GM18499 (cell line): ENCODE measurements at regions not wholly inside any gene's neighbourhood (a gene's known extent, or its start where the extent isn't known, plus 50 kb on each side); places are given as distances from the start of the nearest gene placed in this dataset.

Experiments
- ATAC-seq: cut with Tn5 transposase; IDR thresholded peaks from one replicate; pipeline ENCODE4 v1.9.1; 2021; ENCODE audit warnings: moderate number of reproducible peaks; ENCODE audit not compliant: insufficient read depth, unreplicated experiment

DNA sequence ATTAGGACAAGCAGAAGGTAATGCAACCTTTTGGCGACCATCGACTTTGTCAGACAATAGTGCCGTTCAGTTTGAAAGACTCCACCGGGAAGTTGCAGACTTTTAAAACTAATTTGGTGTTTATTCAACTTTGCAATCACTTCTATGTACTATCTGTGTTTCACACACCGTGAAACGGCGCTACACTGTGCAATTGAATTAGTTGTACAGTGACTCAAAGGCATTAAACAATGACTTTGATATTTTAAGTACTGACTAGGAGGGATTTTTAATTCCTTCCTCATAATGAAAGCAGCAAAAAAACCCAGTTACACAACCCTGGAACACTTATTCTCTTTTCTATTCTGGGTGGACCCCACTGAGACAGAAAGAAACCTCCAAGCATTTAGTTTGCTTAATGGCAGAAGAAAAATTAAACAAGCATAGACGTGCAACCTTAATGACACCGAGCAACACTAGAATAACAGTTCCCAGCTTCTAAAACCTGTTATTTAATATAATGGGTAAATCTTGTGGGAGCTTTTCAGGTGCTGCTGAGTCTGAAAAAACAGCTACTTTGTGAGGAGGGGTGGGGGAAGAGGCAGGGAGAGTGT, 176.8 kb downstream of the LMO4 start:
- ATAC-seq = no peak

DNA sequence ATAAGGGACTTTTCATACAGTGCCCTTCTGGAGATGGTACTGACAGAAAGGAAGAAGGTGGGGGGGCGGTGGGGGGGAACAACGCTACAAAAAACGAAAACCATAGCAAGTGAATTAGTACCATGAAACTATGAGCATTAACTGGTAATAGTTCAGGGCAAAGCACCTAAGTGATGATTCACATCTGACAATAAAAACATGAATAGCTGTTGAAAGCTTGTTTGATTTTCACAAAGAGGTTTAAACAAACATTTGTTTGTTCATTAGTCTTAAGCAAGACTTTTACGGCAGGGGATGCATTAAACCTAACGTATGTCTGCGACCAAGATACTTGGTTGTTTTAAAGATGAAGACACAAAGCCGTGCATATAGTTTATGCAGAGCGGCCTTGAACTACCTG, 177.5 kb downstream of the LMO4 start:
- ATAC-seq = no peak

DNA sequence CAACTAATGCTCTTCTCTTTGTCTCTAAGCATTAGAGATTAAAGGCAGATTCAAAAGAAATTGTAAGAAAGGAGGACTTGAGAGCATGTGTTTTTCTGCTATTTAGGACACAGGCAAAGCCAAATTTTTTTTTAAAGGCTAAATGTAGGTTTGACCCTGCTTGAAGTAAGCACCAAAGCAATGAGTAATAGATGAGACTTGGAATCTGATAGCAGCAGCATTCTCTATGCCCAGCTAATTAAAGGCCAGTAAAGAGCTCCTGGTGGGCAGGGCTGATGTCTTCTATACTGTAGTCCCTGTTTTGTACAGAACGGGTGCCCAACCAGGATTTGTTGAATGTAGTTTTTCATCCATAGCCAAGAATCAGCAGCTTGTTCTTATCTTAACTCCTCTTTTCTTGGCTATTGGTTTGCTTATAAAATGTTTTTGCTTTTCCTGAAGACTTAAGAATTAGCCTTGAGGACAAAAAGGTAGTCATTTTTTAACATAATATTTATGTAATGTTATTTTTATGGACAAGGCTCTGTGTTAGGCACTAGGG, 179.6 kb downstream of the LMO4 start:
- no peak for ATAC-seq

DNA sequence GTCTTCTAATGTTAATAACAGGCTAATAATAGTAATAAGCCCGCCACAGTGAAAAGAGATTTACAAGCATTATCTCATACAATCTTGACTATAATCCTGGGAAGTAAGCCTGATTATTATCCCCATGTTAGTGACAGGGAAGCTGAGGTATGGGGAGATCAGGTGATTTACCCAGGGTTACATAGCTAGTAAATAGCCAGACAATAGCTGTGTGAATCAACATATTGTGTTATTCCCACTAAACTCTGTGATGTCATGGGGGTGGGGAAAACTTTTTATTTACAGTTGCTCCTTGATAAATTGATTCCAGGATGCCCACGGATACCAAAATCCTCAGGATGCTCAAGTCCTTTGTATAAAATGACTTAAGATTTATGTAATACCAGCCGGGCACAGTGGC, 181.9 kb downstream of the LMO4 start:
- ATAC-seq = no peak

DNA sequence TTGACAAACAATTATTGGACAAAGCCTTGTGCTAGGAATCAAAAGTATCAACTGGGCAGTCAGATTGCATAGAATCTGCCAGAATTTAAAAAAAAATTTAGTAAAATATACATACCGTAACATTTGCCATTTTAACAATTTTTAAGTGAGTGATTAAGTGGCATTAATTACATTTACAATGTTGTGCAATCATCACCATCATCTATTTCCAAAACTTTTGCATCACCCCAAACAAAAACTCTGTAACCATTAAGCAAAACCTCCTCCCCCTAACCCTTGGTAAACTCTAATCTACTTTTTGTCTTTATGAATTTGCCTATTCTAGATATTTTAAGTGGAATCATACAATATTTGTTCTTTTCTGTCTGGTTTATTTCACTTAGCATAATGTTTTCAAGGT, 182.8 kb downstream of the LMO4 start:
- no peak for ATAC-seq

DNA sequence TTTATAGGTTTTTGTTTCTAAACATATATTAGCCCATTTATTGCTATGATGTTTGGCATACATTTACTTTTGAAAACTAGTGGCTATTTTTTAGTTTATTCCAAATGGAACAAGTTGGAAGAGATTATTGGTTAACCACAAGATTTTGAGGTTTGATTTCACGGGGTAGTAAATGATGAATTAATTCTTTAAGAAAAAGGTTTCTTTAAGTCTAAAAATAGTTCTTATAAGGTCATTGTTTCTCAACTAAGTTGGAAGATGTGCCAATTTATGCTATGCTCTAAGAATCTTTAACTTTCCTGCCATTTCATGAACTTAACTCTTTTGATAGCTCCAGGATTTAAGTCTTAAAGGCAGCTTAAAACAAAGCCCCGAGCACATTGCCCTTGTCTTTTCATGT, 183.8 kb downstream of the LMO4 start:
- ATAC-seq = no peak

DNA sequence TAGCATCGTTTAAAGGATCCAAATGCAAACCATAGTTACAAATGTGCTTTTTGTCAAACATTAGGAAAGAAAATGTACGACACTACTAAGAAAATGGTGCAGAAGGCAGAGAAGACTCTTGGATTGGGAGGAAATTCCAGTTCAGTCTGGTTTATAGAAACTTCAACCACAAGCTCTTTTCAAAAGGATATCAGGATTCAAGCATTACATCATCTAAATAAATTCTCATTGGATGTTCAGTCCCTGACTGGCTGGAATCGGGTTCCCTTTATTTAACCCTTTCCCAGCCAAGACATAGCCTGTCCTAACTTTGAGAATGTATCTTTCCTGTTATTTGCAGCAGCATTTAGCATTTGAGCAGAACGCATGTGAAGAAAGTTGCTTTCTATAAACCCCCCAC, 184.6 kb downstream of the LMO4 start:
- no peak for ATAC-seq

DNA sequence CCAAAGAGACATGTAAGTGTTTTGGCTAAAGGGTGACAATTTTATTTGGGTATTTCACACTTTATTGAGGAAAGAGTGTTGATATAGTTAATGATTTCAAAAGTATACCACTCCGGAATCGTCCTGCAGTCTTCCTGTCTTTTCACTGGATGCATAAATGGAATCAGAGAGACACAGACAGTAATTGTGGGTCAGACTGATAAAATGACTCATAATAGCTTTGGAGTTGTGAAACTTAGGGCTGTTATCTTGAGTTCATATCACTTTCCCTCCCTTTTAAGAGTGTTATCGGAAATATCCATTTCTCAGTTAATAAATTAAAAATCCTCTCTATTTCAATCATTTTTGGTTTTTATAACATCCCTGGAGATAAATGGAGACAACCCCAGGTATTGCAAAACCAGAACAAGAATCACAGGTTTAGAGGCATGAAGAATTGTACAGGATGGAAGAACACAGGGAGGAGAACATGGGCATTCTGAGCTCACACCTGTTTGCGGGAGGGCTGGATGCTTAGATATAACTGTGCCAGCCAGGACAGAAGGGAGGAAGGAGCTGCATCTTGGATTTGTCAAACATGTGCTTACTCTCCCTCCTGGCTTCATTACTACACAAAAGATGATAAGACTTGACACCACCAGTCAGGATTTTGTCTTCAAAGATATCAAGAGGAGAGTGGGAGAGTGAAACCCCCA, 185.4 kb downstream of the LMO4 start:
- no peak for ATAC-seq

DNA sequence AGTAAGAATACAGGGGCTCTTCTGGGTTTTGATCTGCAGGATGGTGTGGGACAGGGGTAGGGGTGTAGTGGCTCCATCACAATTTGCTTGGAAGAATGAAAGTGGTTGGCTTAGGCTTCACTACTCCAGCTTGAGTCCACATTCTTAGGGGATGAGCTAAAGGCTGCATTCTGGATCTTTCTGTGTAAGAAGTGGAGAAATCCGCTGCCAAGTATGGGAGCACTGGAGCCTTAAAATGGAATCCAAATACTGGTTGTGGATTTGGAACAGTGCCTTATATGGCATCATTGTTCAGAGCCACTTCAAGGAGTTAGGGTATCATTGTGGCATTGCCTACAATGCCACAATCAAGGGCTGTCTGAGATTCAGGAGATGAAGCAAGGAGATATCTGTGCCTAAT, 187.1 kb downstream of the LMO4 start:
- no peak for ATAC-seq

DNA sequence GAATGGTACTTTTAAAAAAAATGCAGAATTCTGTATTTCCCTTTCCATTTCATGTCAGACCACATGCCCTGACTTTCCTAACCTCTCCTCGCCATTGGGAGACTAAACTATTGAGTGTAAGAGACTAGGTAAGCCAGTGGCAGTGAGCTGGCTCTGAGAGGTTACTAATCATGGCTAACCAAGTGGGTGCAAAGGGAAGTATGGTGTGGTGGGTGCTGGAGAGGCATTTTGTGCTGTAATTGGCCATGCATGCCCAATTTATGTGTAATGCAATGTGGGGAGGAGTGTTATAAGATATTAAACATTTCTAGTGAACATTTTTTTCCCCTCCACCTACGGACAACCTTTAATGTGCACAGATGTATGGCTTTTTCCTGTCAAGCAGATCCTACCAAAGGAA, 190.1 kb downstream of the LMO4 start:
- ATAC-seq = no peak

DNA sequence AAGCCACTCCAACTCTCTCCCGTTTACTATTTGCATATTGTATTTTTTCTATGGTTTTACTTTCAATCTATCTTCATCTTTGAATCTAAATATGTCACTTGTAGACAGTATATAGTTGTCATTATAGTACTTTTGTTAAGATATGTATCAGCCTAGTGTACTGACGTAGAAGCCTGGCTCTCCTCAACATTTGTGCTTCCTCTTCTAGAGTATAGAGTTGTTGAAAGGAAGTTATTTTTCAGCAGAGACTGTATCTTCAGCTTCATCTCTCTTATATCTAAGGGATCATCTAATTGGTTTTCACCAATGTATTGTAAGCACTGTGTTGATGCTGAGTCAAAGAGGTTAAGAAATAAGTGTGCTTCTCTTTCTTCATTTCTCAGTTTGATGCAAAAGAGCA, 192.8 kb downstream of the LMO4 start:
- no peak for ATAC-seq

DNA sequence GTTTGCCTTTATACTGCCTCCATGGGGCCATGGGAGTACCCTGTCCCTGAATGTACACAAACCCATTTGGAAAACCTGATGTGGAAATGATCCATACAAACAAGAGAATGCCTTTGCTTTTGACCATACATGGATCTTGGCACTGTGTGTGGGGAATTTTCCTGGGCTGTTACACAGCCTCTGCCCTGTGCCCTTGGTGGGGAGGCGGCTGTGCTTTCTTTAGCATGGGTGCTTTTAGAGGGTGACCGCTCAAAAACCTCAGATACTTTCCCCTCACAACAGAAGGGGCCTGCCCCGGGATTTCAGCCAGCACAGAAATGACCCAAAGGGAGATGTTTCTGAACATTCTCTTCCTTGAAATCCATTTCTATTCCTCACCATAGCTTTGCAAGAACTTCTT, 194.8 kb downstream of the LMO4 start:
- no peak for ATAC-seq

DNA sequence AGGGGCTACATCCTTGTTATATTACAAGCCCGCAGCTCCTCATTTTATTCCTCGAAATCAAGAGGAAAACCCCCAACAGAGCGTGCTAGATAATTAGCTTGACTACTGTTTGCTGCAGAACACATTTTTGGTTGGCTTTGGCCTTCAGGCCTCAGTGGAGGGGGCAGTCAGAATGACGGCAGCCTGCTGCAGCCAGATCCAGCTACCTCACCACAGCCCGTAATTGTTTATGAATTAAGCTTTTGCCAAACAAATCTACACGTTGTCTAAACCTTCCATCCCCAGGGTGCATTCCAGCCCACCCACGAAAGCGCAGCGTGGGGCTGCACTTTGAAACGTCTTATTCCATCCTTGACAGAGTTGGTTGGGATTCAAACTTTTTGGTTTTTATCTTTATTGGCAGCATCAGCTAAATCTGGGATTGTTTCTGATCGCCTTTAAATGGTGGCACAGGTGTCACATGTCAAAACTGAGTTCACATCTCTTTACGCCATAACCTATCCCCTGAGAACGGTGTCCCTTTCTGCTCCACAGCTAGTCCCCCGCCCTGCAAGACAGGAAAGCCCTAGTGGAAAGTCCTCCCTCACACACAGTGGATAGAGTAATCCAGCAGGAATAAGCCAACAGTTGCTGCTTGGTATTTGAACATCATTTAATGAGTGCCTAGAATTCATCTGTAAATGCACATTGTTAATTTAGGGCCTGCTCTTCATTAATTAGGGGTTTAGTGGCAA, 195.5 kb downstream of the LMO4 start:
- ATAC-seq = no peak

DNA sequence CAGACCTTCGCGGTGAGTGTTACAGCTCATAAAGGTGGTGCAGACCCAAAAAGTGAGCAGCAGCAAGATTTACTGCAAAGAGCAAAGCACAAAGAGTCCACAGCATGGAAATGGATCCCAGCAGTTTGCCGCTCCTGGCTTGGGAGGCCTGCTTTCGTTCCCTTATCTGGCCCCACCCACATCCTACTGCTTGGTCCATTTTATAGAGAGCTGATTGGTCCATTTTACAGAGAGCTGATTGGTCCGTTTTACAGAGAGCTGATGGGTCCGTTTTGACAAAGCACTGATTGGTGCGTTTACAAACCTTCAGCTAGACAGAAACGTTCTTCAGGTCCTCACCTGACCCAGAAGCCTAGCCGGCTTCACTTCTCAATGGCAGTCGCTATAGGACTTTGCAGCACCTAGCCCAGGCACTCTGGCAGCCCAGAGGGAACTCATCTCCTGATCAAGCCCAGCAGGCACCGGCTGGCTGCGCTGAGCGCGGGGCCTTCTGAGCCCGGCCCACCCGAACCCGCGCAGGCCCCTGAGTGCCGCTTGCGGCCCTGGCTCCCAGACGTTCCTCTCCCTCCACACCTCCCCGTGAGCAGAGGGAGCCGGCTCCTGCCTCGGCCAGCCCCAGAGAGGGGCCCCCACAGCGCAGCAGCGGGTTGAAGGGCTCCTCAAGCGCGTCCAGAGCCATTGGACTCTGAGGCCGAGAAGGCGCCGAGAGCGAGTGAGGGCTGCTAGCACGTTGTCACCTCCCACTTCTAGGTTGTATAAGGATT, 200.3 kb downstream of the LMO4 start:
- ATAC-seq = no peak

DNA sequence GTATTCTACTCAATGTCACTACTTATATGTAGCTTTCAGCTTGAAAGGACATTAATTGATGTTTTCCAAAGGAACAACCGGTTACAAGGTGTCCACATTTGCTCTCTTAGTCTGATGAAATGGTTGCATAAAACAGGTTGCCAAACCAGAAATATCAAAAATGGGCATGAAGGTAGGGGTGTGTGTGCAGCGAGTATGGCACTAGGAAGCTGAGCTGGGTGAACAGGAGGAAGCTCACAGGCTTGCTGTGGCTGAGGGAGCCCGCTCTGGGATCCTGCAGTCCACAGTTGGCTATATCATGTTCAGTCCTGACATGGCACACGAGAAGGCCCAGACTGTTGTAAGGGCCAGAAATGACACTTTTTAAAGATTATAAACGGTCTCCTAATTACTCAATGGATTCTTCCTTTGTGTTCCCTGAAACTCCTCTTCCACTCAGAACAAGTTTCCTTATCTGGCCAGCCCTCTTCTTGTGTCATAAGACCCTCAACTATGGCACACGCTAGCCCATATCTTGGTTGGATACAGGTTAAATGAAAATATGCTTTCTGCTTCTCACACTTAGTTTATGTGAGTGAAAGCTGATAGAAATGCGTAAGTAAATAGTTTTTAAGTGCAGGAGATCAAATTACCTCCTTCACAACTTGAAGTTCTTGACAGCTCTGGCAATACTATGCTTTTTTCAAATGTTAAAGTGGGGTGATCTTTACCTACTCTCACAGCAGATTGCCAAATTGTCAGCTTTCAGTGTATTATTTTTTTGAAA, 201.5 kb downstream of the LMO4 start:
- ATAC-seq = no peak

DNA sequence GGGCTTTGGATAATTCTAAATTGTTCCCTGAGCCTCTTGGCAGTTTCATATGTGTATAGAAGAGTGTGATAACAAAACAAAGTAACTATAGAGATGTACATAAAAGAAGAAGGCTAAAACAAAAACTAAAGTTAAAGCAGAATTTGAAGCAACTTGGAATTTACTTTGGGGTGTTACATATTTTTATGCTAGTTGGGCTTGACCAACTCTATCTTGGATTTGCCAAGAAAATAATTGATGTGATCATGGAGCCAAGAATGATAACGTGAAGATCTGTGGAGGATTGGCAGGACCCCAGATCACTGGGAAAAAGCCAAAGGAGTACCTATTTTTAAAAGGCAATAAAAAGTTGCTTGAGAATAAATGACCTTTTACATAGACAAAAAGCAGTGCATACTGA, 206.9 kb downstream of the LMO4 start:
- ATAC-seq = no peak

DNA sequence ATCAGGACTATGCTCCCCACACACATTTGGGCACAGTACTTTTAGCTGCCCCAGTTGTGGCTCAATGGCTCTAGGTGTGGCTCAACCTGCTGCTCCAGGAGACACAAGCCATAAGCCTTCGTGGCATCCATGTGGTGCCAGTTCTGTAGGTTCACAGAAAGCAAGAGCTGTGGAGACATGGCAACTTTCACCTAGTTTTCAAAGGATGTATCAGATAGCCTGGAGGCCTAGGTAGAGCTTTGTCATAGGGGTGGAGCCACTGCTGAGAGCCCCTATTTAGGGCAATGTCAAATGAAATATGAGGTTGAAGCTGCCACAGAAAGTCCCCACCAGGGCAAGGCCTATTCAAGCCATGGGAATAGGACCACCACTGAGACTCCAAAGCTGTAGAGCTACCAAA, 210.5 kb downstream of the LMO4 start:
- ATAC-seq = no peak

DNA sequence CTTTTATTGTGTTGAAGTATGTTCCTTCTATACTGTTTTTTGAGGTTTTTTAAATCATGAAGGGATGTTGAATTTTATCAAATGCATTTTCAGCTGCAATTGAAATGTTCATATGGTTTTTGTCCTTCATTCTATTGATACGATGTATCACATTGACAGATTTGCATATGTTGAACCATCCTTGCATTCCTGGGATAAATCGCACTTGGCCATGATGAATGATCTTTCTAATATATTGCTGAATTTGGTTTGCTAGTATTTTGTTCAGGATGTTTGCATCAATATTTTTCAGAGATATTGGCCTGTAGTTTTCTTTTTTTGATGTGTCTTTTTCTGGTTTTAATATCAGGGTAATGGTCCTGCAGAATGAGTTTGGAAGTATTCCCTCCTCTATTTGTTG, 214.0 kb downstream of the LMO4 start:
- ATAC-seq = no peak

DNA sequence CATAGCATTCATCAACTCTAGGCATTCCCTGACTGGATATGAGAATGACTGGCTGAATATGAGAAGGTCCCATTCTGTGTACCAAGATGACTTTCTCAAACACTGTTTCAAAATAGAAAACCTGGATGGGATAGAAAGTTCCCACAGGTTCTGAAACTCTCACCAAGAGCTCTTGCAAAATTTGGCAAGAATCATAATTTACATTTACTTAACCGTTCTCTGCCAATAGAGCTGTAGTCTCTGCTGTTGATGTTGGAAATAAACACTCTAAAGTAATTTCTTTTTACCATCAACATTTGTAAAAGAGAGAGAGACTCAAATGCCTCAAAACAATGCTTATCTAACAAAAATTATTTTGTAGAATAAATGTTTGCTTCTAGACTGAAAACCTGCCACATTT, 221.1 kb downstream of the LMO4 start:
- ATAC-seq = no peak

DNA sequence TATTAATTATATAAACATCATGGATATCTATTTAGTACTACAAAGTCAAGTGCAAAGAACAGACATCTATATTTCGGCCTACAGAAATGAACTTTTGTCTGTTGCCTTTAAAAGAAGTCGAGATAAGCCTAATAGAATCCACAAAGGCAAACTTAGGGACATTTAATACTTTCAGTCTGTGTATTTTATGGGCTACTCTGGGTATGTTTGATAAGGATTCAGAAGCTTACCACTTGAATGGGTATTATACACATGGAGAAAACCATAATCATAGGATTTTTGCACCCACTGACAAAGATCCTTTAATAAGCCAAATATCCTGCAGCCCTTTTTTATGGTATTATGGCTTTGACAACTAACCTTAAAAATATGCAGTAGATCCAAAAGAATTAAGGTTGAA, 224.8 kb downstream of the LMO4 start:
- no peak for ATAC-seq
